Fibroblast of peridontal ligament (primary cell): ENCODE measurements at regions not wholly inside any gene's neighbourhood (a gene's known extent, or its start where the extent isn't known, plus 50 kb on each side); places are given as distances from the start of the nearest gene placed in this dataset.
A peak's percentile ranks its signal among the peaks of the same experiment; 100 is the strongest.
"Not testable (repeated sequence)": the region's sequence is repeated elsewhere in the genome, so short reads cannot be mapped to it uniquely, and the experiment has no call there.

ENCODE experiments used
- DNase-seq: peaks from one replicate; pipeline ENCODE4 v3.0.0-alpha.2; 2010; ENCODE audit errors: extremely low read depth

- DNase-seq = no peak
Observed at GRCh38 chr2:128414946-128415778, 96.5 kb upstream of the HS6ST1 start.

GRCh38 chr2:128415779-128416061 is 97.1 kb upstream of the HS6ST1 start:
- no peak for DNase-seq

GRCh38 chr2:128416109-128416785 is 97.6 kb upstream of the HS6ST1 start:
- no peak for DNase-seq

- DNase-seq = no peak
Observed at GRCh38 chr2:128416806-128417205, 98.1 kb upstream of the HS6ST1 start.

- DNase-seq = not testable (repeated sequence)
Observed at GRCh38 chr2:128417264-128417663, 98.6 kb upstream of the HS6ST1 start.

- no peak for DNase-seq
Observed at GRCh38 chr2:128420131-128420530, 101.5 kb upstream of the HS6ST1 start.

GRCh38 chr2:128420776-128421175 is 102.1 kb upstream of the HS6ST1 start:
- DNase-seq = no peak

GRCh38 chr2:128421286-128421685 is 102.6 kb upstream of the HS6ST1 start:
- DNase-seq = no peak

- no peak for DNase-seq
Observed at GRCh38 chr2:128421861-128422311, 103.2 kb upstream of the HS6ST1 start.

GRCh38 chr2:128422571-128422970 is 103.9 kb upstream of the HS6ST1 start:
- DNase-seq = peak; percentile 89

- no peak for DNase-seq
Observed at GRCh38 chr2:128423788-128424165, 105.1 kb upstream of the HS6ST1 start.

GRCh38 chr2:128424406-128425171 is 105.9 kb upstream of the HS6ST1 start:
- no peak for DNase-seq

- no peak for DNase-seq
Observed at GRCh38 chr2:128425216-128425615, 106.5 kb upstream of the HS6ST1 start.

- DNase-seq = no peak
Observed at GRCh38 chr2:128425731-128426620, 107.3 kb upstream of the HS6ST1 start.

GRCh38 chr2:128427413-128427755 is 108.7 kb upstream of the HS6ST1 start:
- no peak for DNase-seq

- DNase-seq = no peak
Observed at GRCh38 chr2:128428415-128428814, 109.7 kb upstream of the HS6ST1 start.

GRCh38 chr2:128432423-128432822 is 113.8 kb upstream of the HS6ST1 start:
- DNase-seq = no peak

GRCh38 chr2:128433911-128434550 is 115.4 kb upstream of the HS6ST1 start:
- DNase-seq = no peak

- no peak for DNase-seq
Observed at GRCh38 chr2:128435576-128436478, 117.2 kb upstream of the HS6ST1 start.
